Karpas-422 (cell line): ENCODE measurements at regions not wholly inside any gene's neighbourhood (a gene's known extent, or its start where the extent isn't known, plus 50 kb on each side); places are given as distances from the start of the nearest gene placed in this dataset.

Experiments
- DNase-seq: peaks from one replicate; pipeline ENCODE4 v3.0.0-alpha.2; 2015
- H2AFZ ChIP-seq: fragments of 200-600 bp; sonication (generic); 2 replicates; pipeline ENCODE4 v1.6.1; 2014; ENCODE audit warnings: antibody characterized with exemption, low read length, mixed read lengths
- H3K27ac ChIP-seq: fragments of 200-600 bp; sonication (generic); 2 replicates; pipeline ENCODE4 v1.5.1; 2014; ENCODE audit warnings: mild to moderate bottlenecking, low read length, moderate library complexity
- H3K27me3 ChIP-seq: fragments of 200-600 bp; sonication (generic); 2 replicates; pipeline ENCODE4 v1.6.1; 2014; ENCODE audit warnings: low read length, mixed read lengths
- H3K36me3 ChIP-seq: fragments of 200-600 bp; sonication (generic); 2 replicates; pipeline ENCODE4 v1.6.1; 2014; ENCODE audit warnings: low read length, mixed read lengths; ENCODE audit not compliant: insufficient read depth
- H3K4me1 ChIP-seq: fragments of 200-600 bp; sonication (generic); 2 replicates; pipeline ENCODE4 v1.6.1; 2014; ENCODE audit warnings: mild to moderate bottlenecking, low read length, mixed read lengths
- H3K4me2 ChIP-seq: fragments of 200-600 bp; sonication (generic); 2 replicates; pipeline ENCODE4 v1.6.1; 2014; ENCODE audit warnings: low read length, low read depth, mild to moderate bottlenecking; ENCODE audit not compliant: poor library complexity, severe bottlenecking
- H3K4me3 ChIP-seq: fragments of 200-600 bp; sonication (generic); 2 replicates; pipeline ENCODE4 v1.5.1; 2014; ENCODE audit warnings: mild to moderate bottlenecking, antibody characterized with exemption, low read length, mixed read lengths
- H3K79me2 ChIP-seq: fragments of 200-600 bp; sonication (generic); 2 replicates; pipeline ENCODE4 v1.6.1; 2014; ENCODE audit warnings: mild to moderate bottlenecking, low read length, mixed read lengths
- H3K9ac ChIP-seq: fragments of 200-600 bp; sonication (generic); 2 replicates; pipeline ENCODE4 v1.6.0; 2014; ENCODE audit warnings: low read length
- H3K9me2 ChIP-seq: fragments of 200-600 bp; sonication (generic), shearing (Covaris generic); replicated peaks from 2 replicates; pipeline ENCODE4 v1.6.0; 2014; ENCODE audit warnings: mild to moderate bottlenecking, low read length, moderate library complexity; ENCODE audit not compliant: insufficient read depth
- H3K9me3 ChIP-seq: fragments of 300-700, 200-600 bp; sonication (generic); 2 replicates; pipeline ENCODE4 v1.6.1; 2014; ENCODE audit warnings: low read length, mixed read lengths
- H4K20me1 ChIP-seq: fragments of 200-600 bp; sonication (generic); 2 replicates; pipeline ENCODE4 v1.6.1; 2014; ENCODE audit warnings: mild to moderate bottlenecking, antibody characterized with exemption, low read length, low read depth; ENCODE audit not compliant: insufficient read depth

- no peak overlapping the region for H3K4me3 ChIP-seq
- no peak overlapping the region for H3K4me2 ChIP-seq
- no peaks in the 10 kb centered on the region for H3K36me3 ChIP-seq
- no peaks in the 10 kb centered on the region for H3K4me1 ChIP-seq
- H3K27me3 ChIP-seq, result no peaks in the 10 kb centered on the region; the same call in 1 of the 2 replicates
- no peaks in the 10 kb centered on the region for H3K9me3 ChIP-seq
- no peaks in the 10 kb centered on the region for H3K79me2 ChIP-seq
- no peak overlapping the region for H3K27ac ChIP-seq
- DNase-seq, result no peak
- no peak overlapping the region for H3K9ac ChIP-seq
- no peaks in the 10 kb centered on the region for H3K9me2 ChIP-seq
- H4K20me1 ChIP-seq, result no peaks in the 10 kb centered on the region
- H2AFZ ChIP-seq, result no peak overlapping the region
These were observed 404.0 kb downstream of the PRDM2 start for GRCh38 chr1:14103878-14104430.

- no peaks in the 10 kb centered on the region for H3K36me3 ChIP-seq
- H2AFZ ChIP-seq, result no peak overlapping the region
These were observed 406.1 kb downstream of the PRDM2 start for GRCh38 chr1:14106126-14106525.

GRCh38 chr1:14106679-14107313 is 406.8 kb downstream of the PRDM2 start:
- H3K27ac ChIP-seq, result no peak overlapping the region
- no peaks in the 10 kb centered on the region; the same call in 1 of the 2 replicates for H3K27me3 ChIP-seq
- no peak overlapping the region for H3K4me2 ChIP-seq
- no peaks in the 10 kb centered on the region for H4K20me1 ChIP-seq
- H2AFZ ChIP-seq, result no peak overlapping the region
- no peaks in the 10 kb centered on the region for H3K9me3 ChIP-seq
- H3K4me3 ChIP-seq, result no peak overlapping the region
- no peak for DNase-seq
- no peak overlapping the region for H3K9ac ChIP-seq
- no peaks in the 10 kb centered on the region for H3K9me2 ChIP-seq
- H3K79me2 ChIP-seq, result no peaks in the 10 kb centered on the region
- no peaks in the 10 kb centered on the region for H3K36me3 ChIP-seq
- no peaks in the 10 kb centered on the region for H3K4me1 ChIP-seq

More at GRCh38 chr1:14106126-14106525, 406.1 kb downstream of the PRDM2 start:
- Histone ChIP-seq H4K20me1 (no peaks in the 10 kb centered on the region), H3K79me2 (no peaks in the 10 kb centered on the region), H3K27me3 (no peaks in the 10 kb centered on the region; the same call in 1 of the 2 replicates), H3K4me1 (no peaks in the 10 kb centered on the region), H3K4me2 (no peak overlapping the region), H3K4me3 (no peak overlapping the region), H3K9me3 (no peaks in the 10 kb centered on the region), H3K9me2 (no peaks in the 10 kb centered on the region), H3K27ac (no peak overlapping the region), H3K9ac (no peak overlapping the region)
- no peak for DNase-seq

GRCh38 chr1:14108356-14109275 is 408.6 kb downstream of the PRDM2 start:
- no peaks in the 10 kb centered on the region for H3K36me3 ChIP-seq
- H3K4me1 ChIP-seq, result no peaks in the 10 kb centered on the region
- H3K9me2 ChIP-seq, result no peaks in the 10 kb centered on the region
- no peak overlapping the region for H3K4me3 ChIP-seq
- H3K9me3 ChIP-seq, result no peaks in the 10 kb centered on the region
- H2AFZ ChIP-seq, result no peak overlapping the region
- H3K4me2 ChIP-seq, result no peak overlapping the region
- H3K9ac ChIP-seq, result no peak overlapping the region
- DNase-seq, result no peak
- H3K27ac ChIP-seq, result no peak overlapping the region
- H3K79me2 ChIP-seq, result no peaks in the 10 kb centered on the region
- H4K20me1 ChIP-seq, result no peaks in the 10 kb centered on the region
- H3K27me3 ChIP-seq, result no peaks in the 10 kb centered on the region; the same call in 1 of the 2 replicates

GRCh38 chr1:14109276-14109635 is 409.3 kb downstream of the PRDM2 start:
- Histone ChIP-seq H3K4me3 (no peak overlapping the region), H3K36me3 (no peaks in the 10 kb centered on the region)

GRCh38 chr1:14110040-14110439 is 410.1 kb downstream of the PRDM2 start:
- Histone ChIP-seq H3K4me2 (no peak overlapping the region), H3K27ac (no peak overlapping the region), H3K36me3 (no peaks in the 10 kb centered on the region), H3K4me3 (no peak overlapping the region), H4K20me1 (no peaks in the 10 kb centered on the region), H3K9ac (no peak overlapping the region), H3K9me3 (no peaks in the 10 kb centered on the region), H3K9me2 (no peaks in the 10 kb centered on the region), H2AFZ (no peak overlapping the region), H3K79me2 (no peaks in the 10 kb centered on the region), H3K4me1 (peaks cover 5% of the 10 kb centered on the region), H3K27me3 (no peaks in the 10 kb centered on the region; the same call in 1 of the 2 replicates)
- no peak for DNase-seq

More at GRCh38 chr1:14109276-14109635, 409.3 kb downstream of the PRDM2 start:
- peaks cover 4% of the 10 kb centered on the region for H3K4me1 ChIP-seq
- no peaks in the 10 kb centered on the region for H3K9me2 ChIP-seq
- H4K20me1 ChIP-seq, result no peaks in the 10 kb centered on the region
- no peak overlapping the region for H3K9ac ChIP-seq
- no peak for DNase-seq
- H3K27me3 ChIP-seq, result no peaks in the 10 kb centered on the region; the same call in 1 of the 2 replicates
- no peak overlapping the region for H3K4me2 ChIP-seq
- no peak overlapping the region for H3K27ac ChIP-seq
- no peaks in the 10 kb centered on the region for H3K9me3 ChIP-seq
- H2AFZ ChIP-seq, result no peak overlapping the region
- H3K79me2 ChIP-seq, result no peaks in the 10 kb centered on the region

- no peaks in the 10 kb centered on the region for H3K9me2 ChIP-seq
- peaks cover 5% of the 10 kb centered on the region for H3K4me1 ChIP-seq
- no peak overlapping the region for H3K9ac ChIP-seq
- H3K79me2 ChIP-seq, result no peaks in the 10 kb centered on the region
- H3K4me2 ChIP-seq, result no peak overlapping the region
- H3K4me3 ChIP-seq, result no peak overlapping the region
- no peak overlapping the region for H2AFZ ChIP-seq
- H3K9me3 ChIP-seq, result no peaks in the 10 kb centered on the region
- no peaks in the 10 kb centered on the region for H3K27me3 ChIP-seq
- DNase-seq, result no peak
- no peaks in the 10 kb centered on the region for H3K36me3 ChIP-seq
- H3K27ac ChIP-seq, result no peak overlapping the region
- H4K20me1 ChIP-seq, result no peaks in the 10 kb centered on the region
These were observed 411.1 kb downstream of the PRDM2 start for GRCh38 chr1:14111121-14111520.

- no peaks in the 10 kb centered on the region for H3K9me3 ChIP-seq
- no peaks in the 10 kb centered on the region for H4K20me1 ChIP-seq
- H2AFZ ChIP-seq, result no peak overlapping the region
- H3K27ac ChIP-seq, result no peak overlapping the region
- H3K4me1 ChIP-seq, result peaks cover 5% of the 10 kb centered on the region
- H3K79me2 ChIP-seq, result no peaks in the 10 kb centered on the region
- H3K9me2 ChIP-seq, result no peaks in the 10 kb centered on the region
- H3K4me2 ChIP-seq, result no peak overlapping the region
- no peaks in the 10 kb centered on the region for H3K36me3 ChIP-seq
- DNase-seq, result no peak
- H3K27me3 ChIP-seq, result no peaks in the 10 kb centered on the region
- H3K4me3 ChIP-seq, result no peak overlapping the region
- H3K9ac ChIP-seq, result no peak overlapping the region
These were observed 412.6 kb downstream of the PRDM2 start for GRCh38 chr1:14112613-14113012.
